ENCODE measurements at regions not wholly inside any gene's neighbourhood (a gene's known extent, or its start where the extent isn't known, plus 50 kb on each side); places are given as distances from the start of the nearest gene placed in this dataset.

- no peak for TF ChIP-seq CTCF (conservative IDR thresholded peaks at IDR 0.05; ENCODE audit: low read length)
- no peak for TF ChIP-seq EZH2phosphoT487 (IDR thresholded peaks at IDR 0.05; ENCODE audit: borderline replicate concordance, low read depth, low read length)
Measured at GRCh38 chr9:87301371-87301770, 196.3 kb upstream of the DAPK1 start.

Data from OCI-LY7 (cell line).